GM12878 (cell line): ENCODE measurements at regions not wholly inside any gene's neighbourhood (a gene's known extent, or its start where the extent isn't known, plus 50 kb on each side); places are given as distances from the start of the nearest gene placed in this dataset.
A peak's percentile ranks its signal among the peaks of the same experiment; 100 is the strongest.

ENCODE experiments used
- ATAC-seq: fragments of 200-7000 bp; cut with Tn5 transposase; 3 replicates; pipeline ENCODE4 v1.9.1; 2020; ENCODE audit warnings: mild to moderate bottlenecking, moderate library complexity
- BruUV-seq: library from RNA; stranded (reverse); fragments of 400-500 nt; replicated peaks from 2 replicates; lab custom pipeline; 2021; lab: Mats Ljungman, UMichigan
- CTCF ChIA-PET: fragments of 300-600 bp; sonication (Branson Sonifier 250); formaldehyde crosslinking; extraction: SDS; loops from one replicate; lab custom pipeline; 2021; ENCODE audit warnings: inconsistent platforms; lab: Yijun Ruan, JAX
- POLR2A ChIA-PET: fragments of 350-600 bp; formaldehyde crosslinking; extraction: SDS; loops from one replicate; lab custom pipeline; 2021; ENCODE audit warnings: inconsistent platforms; lab: Charles Lee
- RAD21 ChIA-PET: fragments of 300-600 bp; sonication (Branson Sonifier 250); formaldehyde crosslinking; loops from one replicate; lab custom pipeline; 2023; ENCODE audit warnings: antibody characterized with exemption; ENCODE audit not compliant: unreplicated experiment; lab: Charles Lee
- SMC1A ChIA-PET: fragments of 300-600 bp; sonication (Branson Sonifier 250); formaldehyde crosslinking; loops from one replicate; lab custom pipeline; 2023; ENCODE audit not compliant: unreplicated experiment, uncharacterized antibody; lab: Charles Lee
- DNase-seq: peaks from one replicate; pipeline ENCODE4 v3.0.0-alpha.2; 2011; ENCODE audit warnings: low read depth, low spot score
- FAIRE-seq: peaks from 3 replicates; lab custom pipeline; 2011; peaks lifted over from hg19 to GRCh38; lab: Jason Lieb, UNC
- H2AFZ ChIP-seq: 2 replicates; pipeline ENCODE4 v1.6.0; 2011; ENCODE audit warnings: low read depth, low read length, control low read depth; ENCODE audit not compliant: control insufficient read depth
- H3K27ac ChIP-seq: 2 replicates; pipeline ENCODE4 v1.5.1; 2011; ENCODE audit warnings: control low read depth; ENCODE audit not compliant: control insufficient read depth, insufficient read depth
- H3K27me3 ChIP-seq, 2 experiments: replicated peaks in 1 of 2; 2 replicates each; pipeline versions ENCODE4 v1.6.0 to v1.6.1; 2011; ENCODE audit warnings: low read length in 1 of 2; ENCODE audit not compliant: control insufficient read depth in 2 of 2, insufficient read depth in 2 of 2
- H3K36me3 ChIP-seq, 2 experiments: 2 replicates each; pipeline ENCODE4 v1.5.1; 2011; ENCODE audit warnings: low read length in 1 of 2; ENCODE audit not compliant: control insufficient read depth in 2 of 2, insufficient read depth in 2 of 2
- H3K4me1 ChIP-seq: 2 replicates; pipeline ENCODE4 v1.6.1; 2011; ENCODE audit warnings: mild to moderate bottlenecking, low read length, moderate library complexity, mixed read lengths; ENCODE audit not compliant: control insufficient read depth, insufficient read depth
- H3K4me2 ChIP-seq: 2 replicates; pipeline ENCODE4 v1.6.0; 2011; ENCODE audit warnings: control low read depth; ENCODE audit not compliant: control insufficient read depth, insufficient read depth
- H3K4me3 ChIP-seq: fragments of 200-600 bp; sonication (generic); 2 replicates; pipeline ENCODE4 v1.5.1; 2016
- H3K79me2 ChIP-seq: 2 replicates; pipeline ENCODE4 v1.6.0; 2011; ENCODE audit warnings: low read length; ENCODE audit not compliant: control insufficient read depth, insufficient read depth
- H3K9ac ChIP-seq: 2 replicates; pipeline ENCODE4 v1.8.0; 2011; ENCODE audit warnings: low read length, control low read depth, mixed read lengths; ENCODE audit not compliant: control insufficient read depth, insufficient read depth
- H3K9me3 ChIP-seq: replicated peaks from 3 replicates; pipeline ENCODE4 v1.5.1; 2011; ENCODE audit warnings: mild to moderate bottlenecking, low read length; ENCODE audit not compliant: control insufficient read depth, insufficient read depth
- H4K20me1 ChIP-seq: 2 replicates; pipeline ENCODE4 v1.6.0; 2011; ENCODE audit not compliant: control insufficient read depth, insufficient read depth
- BCL11A ChIP-seq: IDR thresholded peaks from 2 replicates; pipeline ENCODE4 v1.6.1; 2011; ENCODE audit warnings: low read depth, low read length
- CBX3 ChIP-seq: fragments of 200-600 bp; sonication (generic); IDR thresholded peaks from 2 replicates; pipeline ENCODE4 v1.6.1; 2016; ENCODE audit warnings: low read depth, borderline replicate concordance
- CEBPB ChIP-seq, 2 experiments: fragments of 150-350 bp in 1 of 2; IDR thresholded peaks; 2 replicates each; pipeline ENCODE4 v1.6.1; 2012 to 2014; ENCODE audit warnings: low read depth in 2 of 2, low read length in 2 of 2, borderline replicate concordance in 1 of 2, inconsistent platforms in 1 of 2
- E2F8 ChIP-seq: fragments of 450-650 bp; IDR thresholded peaks from 2 replicates; pipeline ENCODE4 v1.6.1; 2018; ENCODE audit warnings: mild to moderate bottlenecking, low read depth, moderate library complexity; ENCODE audit not compliant: partially characterized antibody
- EP300 ChIP-seq, 2 experiments: fragments of 150-350 bp in 1 of 2; IDR thresholded peaks; 2 replicates each; pipeline ENCODE4 v1.6.1; 2011 to 2012; ENCODE audit warnings: low read depth in 2 of 2, low read length in 2 of 2, borderline replicate concordance in 1 of 2, improper control_type of control experiment in 1 of 2, inconsistent platforms in 1 of 2; ENCODE audit not compliant: control insufficient read depth in 1 of 2
- FOS ChIP-seq: IDR thresholded peaks from 3 replicates; pipeline ENCODE4 v1.6.1; 2011; ENCODE audit warnings: borderline replicate concordance; ENCODE audit not compliant: insufficient read length; ENCODE audit errors: extremely low read depth
- NFYA ChIP-seq: IDR thresholded peaks from 2 replicates; pipeline ENCODE4 v1.6.1; 2011; ENCODE audit warnings: low read depth, mild to moderate bottlenecking, low read length, improper control_type of control experiment, borderline replicate concordance
- NFYB ChIP-seq: IDR thresholded peaks from 2 replicates; pipeline ENCODE4 v1.6.1; 2011; ENCODE audit warnings: low read depth, mild to moderate bottlenecking, low read length, improper control_type of control experiment, moderate library complexity; ENCODE audit not compliant: insufficient read depth
- NR2C2 ChIP-seq: IDR thresholded peaks from 2 replicates; pipeline ENCODE4 v1.6.1; 2011; ENCODE audit warnings: borderline replicate concordance, low read depth; ENCODE audit not compliant: control insufficient read depth, insufficient read length
- PML ChIP-seq: IDR thresholded peaks from 2 replicates; pipeline ENCODE4 v1.6.1; 2012; ENCODE audit warnings: low read length, inconsistent platforms
- RFX5 ChIP-seq: IDR thresholded peaks from 2 replicates; pipeline ENCODE4 v1.6.1; 2011; ENCODE audit warnings: low read depth, low read length, improper control_type of control experiment
- SP1 ChIP-seq: IDR thresholded peaks from one replicate; pipeline ENCODE4 v1.6.1; 2011; ENCODE audit warnings: low read depth, low read length
- WRNIP1 ChIP-seq: IDR thresholded peaks from 2 replicates; pipeline ENCODE4 v1.6.1; 2011; ENCODE audit warnings: low read depth, low read length, improper control_type of control experiment, borderline replicate concordance
- ZNF207 ChIP-seq: fragments of 450-650 bp; IDR thresholded peaks from 2 replicates; pipeline ENCODE4 v1.6.1; 2014; ENCODE audit warnings: antibody characterized with exemption, mild to moderate bottlenecking, borderline replicate concordance
- ZNF217 ChIP-seq: fragments of 450-650 bp; IDR thresholded peaks from 2 replicates; pipeline ENCODE4 v1.6.1; 2017; ENCODE audit warnings: antibody characterized with exemption, mild to moderate bottlenecking
- WGBS: methylation state at CpG from one replicate; pipeline ENCODE4 v1.1.6; 2016; ENCODE audit warnings: low lambda C conversion rate; ENCODE audit not compliant: insufficient replicate concordance, insufficient coverage; ENCODE audit errors: missing lambda C conversion rate; 5-methylcytosine and 5-hydroxymethylcytosine counted together
- in situ Hi-C: fragments of 300-500 bp; cut with MboI; formaldehyde crosslinking; loops from 9 replicates; pipeline ENCODE4 v1.14.3; 2018; ENCODE audit warnings: mixed read lengths
- intact Hi-C: fragments of 100-400 bp; cut with micrococcal nuclease; formaldehyde crosslinking; loops from one replicate; pipeline ENCODE4 v1.14.2; 2022; ENCODE audit not compliant: unreplicated experiment
- TF ChIP-seq, protein P1 (sequence below): IDR thresholded peaks from 2 replicates; pipeline ENCODE4 v1.6.1; 2012; ENCODE audit warnings: low read length, inconsistent platforms

- H3K27ac ChIP-seq = no peak overlapping the region
- DNase-seq = no peak
- ATAC-seq = no peak
- no peak overlapping the region for H3K4me3 ChIP-seq
- H3K4me1 ChIP-seq = no peaks in the 10 kb centered on the region
- H3K9ac ChIP-seq = no peak overlapping the region
- CTCF ChIA-PET = no interaction called here
- in situ Hi-C loops (no loop called here), intact Hi-C loops (no loop called here)
- RAD21 ChIA-PET = no interaction called here
- POLR2A ChIA-PET = no interaction called here
- WGBS = 38% methylated on average over 1 of the region's 1 CpG
- H2AFZ ChIP-seq = no peak overlapping the region
- H3K4me2 ChIP-seq = no peak overlapping the region
- no peaks in the 10 kb centered on the region for H3K36me3 ChIP-seq
- no peaks in the 10 kb centered on the region for H3K9me3 ChIP-seq
- SMC1A ChIA-PET = interaction anchor here (0.7 kb wide), 1 partner anchor 94 kb away, joined by 3 read pairs; no protein-coding TSS in a partner anchor
- no peaks in the 10 kb centered on the region for H3K79me2 ChIP-seq
- TF ChIP-seq CBX3 (no peak), SP1 (no peak), BCL11A (no peak), ZNF207 (no peak), NR2C2 (no peak), FOS (no peak), RFX5 (no peak), PML (no peak), EP300 (IDR thresholded peaks at IDR 0.05; ENCODE audit: borderline replicate concordance in 1 of 2, control insufficient read depth in 1 of 2, low read depth in 2 of 2, low read length in 2 of 2) (no peak), E2F8 (no peak), NFYB (no peak), CEBPB (IDR thresholded peaks at IDR 0.05; ENCODE audit: borderline replicate concordance in 1 of 2, low read depth in 2 of 2, low read length in 2 of 2) (no peak), ZNF217 (no peak), NFYA (no peak), WRNIP1 (no peak)
- TF ChIP-seq, protein P1, sequence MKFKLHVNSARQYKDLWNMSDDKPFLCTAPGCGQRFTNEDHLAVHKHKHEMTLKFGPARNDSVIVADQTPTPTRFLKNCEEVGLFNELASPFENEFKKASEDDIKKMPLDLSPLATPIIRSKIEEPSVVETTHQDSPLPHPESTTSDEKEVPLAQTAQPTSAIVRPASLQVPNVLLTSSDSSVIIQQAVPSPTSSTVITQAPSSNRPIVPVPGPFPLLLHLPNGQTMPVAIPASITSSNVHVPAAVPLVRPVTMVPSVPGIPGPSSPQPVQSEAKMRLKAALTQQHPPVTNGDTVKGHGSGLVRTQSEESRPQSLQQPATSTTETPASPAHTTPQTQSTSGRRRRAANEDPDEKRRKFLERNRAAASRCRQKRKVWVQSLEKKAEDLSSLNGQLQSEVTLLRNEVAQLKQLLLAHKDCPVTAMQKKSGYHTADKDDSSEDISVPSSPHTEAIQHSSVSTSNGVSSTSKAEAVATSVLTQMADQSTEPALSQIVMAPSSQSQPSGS = no peak
- no peaks in the 10 kb centered on the region for H4K20me1 ChIP-seq
- FAIRE-seq = peak; percentile 31
- H3K27me3 ChIP-seq = no peaks in the 10 kb centered on the region
- no TSS peak for BruUV-seq
These were observed 62.6 kb upstream of the HECTD2 start for GRCh38 chr10:91347529-91347928.
